Endothelial cell of umbilical vein (primary cell): ENCODE measurements at regions not wholly inside any gene's neighbourhood (a gene's known extent, or its start where the extent isn't known, plus 50 kb on each side); places are given as distances from the start of the nearest gene placed in this dataset.

ENCODE experiments used
- BruUV-seq: library from RNA; stranded (reverse); fragments of 400-500 nt; replicated peaks from 2 replicates; lab custom pipeline; 2021; lab: Mats Ljungman, UMichigan
- CTCF ChIA-PET: fragments of 300-600, 350-600 bp; sonication (Branson Sonifier 250); formaldehyde crosslinking; loops from one replicate; lab custom pipeline; 2021; ENCODE audit warnings: antibody characterized with exemption, inconsistent platforms; lab: Charles Lee
- POLR2A ChIA-PET: fragments of 300-600, 350-600 bp; sonication (Branson Sonifier 250); formaldehyde crosslinking; loops from one replicate; lab custom pipeline; 2021; ENCODE audit warnings: antibody characterized with exemption, inconsistent platforms; lab: Charles Lee
- DNase-seq: peaks from one replicate; pipeline ENCODE4 v3.0.0-alpha.2; 2011; ENCODE audit warnings: low read depth, low spot score
- FAIRE-seq: peaks from 2 replicates; lab custom pipeline; 2011; peaks lifted over from hg19 to GRCh38; lab: Jason Lieb, UNC
- H2AFZ ChIP-seq: 2 replicates; pipeline ENCODE4 v1.6.0; 2012; ENCODE audit warnings: low read depth, low read length, control low read depth, inconsistent platforms
- H3K27ac ChIP-seq: 2 replicates; pipeline ENCODE4 v1.5.1; 2011; ENCODE audit warnings: low read depth, mild to moderate bottlenecking, control low read depth, low read length, moderate library complexity; ENCODE audit not compliant: insufficient read depth
- H3K27me3 ChIP-seq, 2 experiments: 2 replicates each; pipeline versions ENCODE4 v1.6.0 to v1.6.1; 2011; ENCODE audit warnings: low read length in 2 of 2, mixed read lengths in 1 of 2; ENCODE audit not compliant: control insufficient read depth in 2 of 2, insufficient read depth in 2 of 2
- H3K36me3 ChIP-seq, 2 experiments: 2 replicates in 1 of 2; 3 replicates in 1 of 2; pipeline ENCODE4 v1.5.1; 2011; ENCODE audit warnings: low read length in 2 of 2, mild to moderate bottlenecking in 1 of 2, moderate library complexity in 1 of 2; ENCODE audit not compliant: control insufficient read depth in 2 of 2, insufficient read depth in 2 of 2; ENCODE audit errors: extremely low read depth in 1 of 2
- H3K4me1 ChIP-seq: 3 replicates; pipeline ENCODE4 v1.5.1; 2011; ENCODE audit warnings: mild to moderate bottlenecking, low read length; ENCODE audit not compliant: control insufficient read depth, insufficient read depth; ENCODE audit errors: extremely low read depth
- H3K4me2 ChIP-seq: 2 replicates; pipeline ENCODE4 v1.6.1; 2011; ENCODE audit warnings: low read length, control low read depth, mixed read lengths; ENCODE audit not compliant: insufficient read depth
- H3K4me3 ChIP-seq, 3 experiments: fragments of 200-600 bp in 1 of 3; sonication (generic), shearing (Covaris generic) in 1 of 3; replicated peaks in 1 of 3; 2 replicates each; pipeline ENCODE4 v1.5.1; 2011 to 2016; ENCODE audit warnings: control low read depth in 3 of 3, low read length in 3 of 3, mild to moderate bottlenecking in 2 of 3, inconsistent platforms in 1 of 3, low read depth in 1 of 3, moderate library complexity in 1 of 3; ENCODE audit not compliant: insufficient read depth in 1 of 3
- H3K79me2 ChIP-seq: 2 replicates; pipeline ENCODE4 v1.6.0; 2012; ENCODE audit warnings: low read length, inconsistent platforms; ENCODE audit not compliant: control insufficient read depth, insufficient read depth
- H3K9ac ChIP-seq: replicated peaks from 2 replicates; pipeline ENCODE3; 2011; ENCODE audit warnings: low read length, control low read depth; ENCODE audit not compliant: insufficient read depth; ENCODE audit errors: extremely low read depth
- H3K9me1 ChIP-seq: replicated peaks from 3 replicates; pipeline ENCODE4 v1.6.0; 2011; ENCODE audit warnings: mild to moderate bottlenecking, low read length; ENCODE audit not compliant: control insufficient read depth, insufficient read depth; ENCODE audit errors: extremely low read depth
- H3K9me3 ChIP-seq: replicated peaks from 2 replicates; pipeline ENCODE4 v1.5.1; 2012; ENCODE audit warnings: low read length, inconsistent platforms; ENCODE audit not compliant: control insufficient read depth, insufficient read depth
- H4K20me1 ChIP-seq: replicated peaks from 2 replicates; pipeline ENCODE3; 2011; ENCODE audit warnings: mild to moderate bottlenecking, low read length; ENCODE audit not compliant: control insufficient read depth, insufficient read depth; ENCODE audit errors: extremely low read depth
- CTCF ChIP-seq, 2 donors: IDR thresholded peaks; 1 replicate in 1 of 2; 2 replicates in 1 of 2; pipeline ENCODE4 v1.5.1; 2011; ENCODE audit warnings: low read length in 2 of 2, mild to moderate bottlenecking in 2 of 2, moderate library complexity in 2 of 2, control low read depth in 1 of 2, inconsistent platforms in 1 of 2, low read depth in 1 of 2; ENCODE audit not compliant: insufficient read depth in 1 of 2; ENCODE audit errors: extremely low read depth in 1 of 2
- EZH2 ChIP-seq: IDR thresholded peaks from 2 replicates; pipeline ENCODE4 v1.6.1; 2012; ENCODE audit warnings: borderline replicate concordance, low read depth, mild to moderate bottlenecking, moderate library complexity, low read length, inconsistent platforms; ENCODE audit not compliant: severe bottlenecking
- FOS ChIP-seq: IDR thresholded peaks from 2 replicates; pipeline ENCODE4 v1.6.1; 2011; ENCODE audit warnings: mild to moderate bottlenecking, low read length, moderate library complexity, borderline replicate concordance; ENCODE audit not compliant: insufficient read depth
- GATA2 ChIP-seq: IDR thresholded peaks from 2 replicates; pipeline ENCODE4 v1.7.0; 2011; ENCODE audit warnings: low read depth, mild to moderate bottlenecking, moderate library complexity, mixed read lengths, low read length; ENCODE audit not compliant: insufficient read length, insufficient read depth
- JUN ChIP-seq: IDR thresholded peaks from 2 replicates; pipeline ENCODE4 v1.6.1; 2011; ENCODE audit warnings: borderline replicate concordance, low read depth; ENCODE audit not compliant: insufficient read length, insufficient read depth
- MAX ChIP-seq: IDR thresholded peaks from 2 replicates; pipeline ENCODE4 v1.6.1; 2011; ENCODE audit not compliant: insufficient read depth, insufficient read length
- MYC ChIP-seq: IDR thresholded peaks from one replicate; pipeline ENCODE4 v1.6.1; 2011; ENCODE audit warnings: mild to moderate bottlenecking, low read depth, low read length
- POLR2A ChIP-seq: IDR thresholded peaks from 2 replicates; pipeline ENCODE4 v1.6.1; 2012; ENCODE audit warnings: low read depth, mild to moderate bottlenecking, control low read depth, low read length
- POLR2AphosphoS5 ChIP-seq: IDR thresholded peaks from 2 replicates; pipeline ENCODE4 v1.6.1; 2012; ENCODE audit warnings: low read depth, mild to moderate bottlenecking, control low read depth, low read length, moderate library complexity; ENCODE audit not compliant: insufficient read depth
- dilution Hi-C: fragments of 300-500 bp; cut with MboI; formaldehyde crosslinking; loops from one replicate; pipeline ENCODE4 v1.15.0; 2019; ENCODE audit warnings: low sequenced_read_pairs; ENCODE audit not compliant: extremely low pct_ligation_motif_present
- intact Hi-C: fragments of 100-400 bp; cut with micrococcal nuclease; formaldehyde crosslinking; loops from one replicate; pipeline ENCODE4 v1.10.0; 2022

GRCh38 chr7:91694351-91694841, 186.1 kb downstream of the MTERF1 start:
- Histone ChIP-seq H3K79me2 (no peaks in the 10 kb centered on the region), H3K4me3 (no peak overlapping the region), H3K9me1 (no peaks in the 10 kb centered on the region), H4K20me1 (no peaks in the 10 kb centered on the region), H3K36me3 (no peaks in the 10 kb centered on the region), H3K9me3 (no peaks in the 10 kb centered on the region), H3K27ac (no peak overlapping the region), H3K27me3 (no peaks in the 10 kb centered on the region), H2AFZ (no peak overlapping the region), H3K4me1 (no peaks in the 10 kb centered on the region), H3K9ac (no peak overlapping the region), H3K4me2 (no peak overlapping the region)
- no peak for TF ChIP-seq POLR2A
- TF ChIP-seq MAX = no peak
- no peak for TF ChIP-seq POLR2AphosphoS5
- TF ChIP-seq EZH2 = no peak
- TF ChIP-seq FOS = no peak
- TF ChIP-seq CTCF (IDR thresholded peaks at IDR 0.05; ENCODE audit: extremely low read depth in 1 of 2, insufficient read depth in 1 of 2, low read depth in 1 of 2, low read length in 2 of 2) = no peak
- TF ChIP-seq MYC = no peak
- no peak for TF ChIP-seq JUN
- TF ChIP-seq GATA2 = no peak
- dilution Hi-C loops = no loop called here
- FAIRE-seq (no peak), DNase-seq (no peak)
- CTCF ChIA-PET = no interaction called here
- intact Hi-C loops = loop anchor here (10.0 kb wide), 1 partner anchor 60 kb away; no protein-coding TSS in a partner anchor
- BruUV-seq = no TSS peak
- POLR2A ChIA-PET = no interaction called here
